Right cardiac atrium (tissue), 5 donors: ENCODE measurements at regions not wholly inside any gene's neighbourhood (a gene's known extent, or its start where the extent isn't known, plus 50 kb on each side); places are given as distances from the start of the nearest gene placed in this dataset.

Source experiments
- ATAC-seq, 2 donors: fragments of 200-7000 bp; cut with Tn5 transposase; one replicate each; pipeline versions ENCODE4 v1.8.0 to v1.9.1; 2020; ENCODE audit warnings: moderate library complexity in 2 of 2, mild to moderate bottlenecking in 1 of 2
- DNase-seq, 3 donors: peaks; one replicate each; pipeline ENCODE4 v3.0.0-alpha.2; 2020
- H3K27ac ChIP-seq: one replicate; pipeline ENCODE4 v1.5.1; 2013; ENCODE audit warnings: mild to moderate bottlenecking, low read length, control low read depth, moderate library complexity
- H3K27me3 ChIP-seq: one replicate; pipeline ENCODE4 v1.6.1; 2013; ENCODE audit not compliant: control insufficient read depth, insufficient read depth
- H3K4me1 ChIP-seq: one replicate; pipeline ENCODE4 v1.6.1; 2013; ENCODE audit warnings: low read length; ENCODE audit not compliant: control insufficient read depth, insufficient read depth
- H3K4me3 ChIP-seq: one replicate; pipeline ENCODE4 v1.5.1; 2013; ENCODE audit warnings: low read length, control low read depth
- H3K9me3 ChIP-seq: one replicate; pipeline ENCODE4 v1.6.1; 2013; ENCODE audit warnings: low read length; ENCODE audit not compliant: control insufficient read depth
- WGBS: extraction: QIAGEN DNeasy Blood & Tissue Kit; methylation state at CpG from one replicate; pipeline ENCODE4 v1.1.7; 2013; 5-methylcytosine and 5-hydroxymethylcytosine counted together
- intact Hi-C, 4 donors: fragments of 100-400 bp; cut with DNase I; formaldehyde crosslinking; loops; one replicate each; pipeline versions ENCODE4 v1.11.0 to v1.14.0; 2022 to 2023
- donor health status: healthy with polysubstance abuse.
- donor health status: DM: no; HTN: yes; CAD: no.
- donor health status: DM: no; HTN: no; CAD: no.
- donor health status: DM: no; HTN: yes; CAD: no; lungs with severe emphysema.
- donor health status: DM: yes; HTN: yes; CAD: no.

DNA sequence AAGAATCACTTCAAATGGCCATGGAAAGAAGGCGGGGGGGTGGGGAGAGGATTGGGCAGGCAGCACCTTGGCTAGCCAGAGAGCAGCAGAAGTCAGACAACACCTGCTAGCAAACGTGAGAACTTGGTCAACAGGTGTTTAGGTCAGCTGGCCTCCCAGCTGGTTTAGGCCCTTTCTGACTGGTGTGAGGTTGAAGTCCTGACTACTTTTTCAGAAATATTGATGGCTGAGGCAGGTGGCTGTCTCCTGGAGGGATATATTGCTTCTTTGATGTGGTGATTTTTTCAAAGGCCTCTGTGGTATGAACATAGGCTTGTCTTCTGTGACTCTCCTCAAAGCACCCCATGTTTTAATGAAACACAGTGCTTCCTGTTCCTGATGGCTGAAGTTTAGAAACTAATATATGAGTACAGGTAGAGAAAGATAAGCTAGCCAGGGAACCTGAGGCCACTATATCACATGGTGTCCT is 238.2 kb upstream of the SSTR1 start:
- 70% methylated on average over 2 of the region's 2 CpGs for WGBS
- no peak overlapping the region for H3K4me3 ChIP-seq
- intact Hi-C loops, result no loop called here
- H3K27ac ChIP-seq, result no peak overlapping the region
- H3K9me3 ChIP-seq, result no peaks in the 10 kb centered on the region
- ATAC-seq (no peak), DNase-seq (no peak)
- H3K4me1 ChIP-seq, result no peaks in the 10 kb centered on the region
- H3K27me3 ChIP-seq, result no peaks in the 10 kb centered on the region

DNA sequence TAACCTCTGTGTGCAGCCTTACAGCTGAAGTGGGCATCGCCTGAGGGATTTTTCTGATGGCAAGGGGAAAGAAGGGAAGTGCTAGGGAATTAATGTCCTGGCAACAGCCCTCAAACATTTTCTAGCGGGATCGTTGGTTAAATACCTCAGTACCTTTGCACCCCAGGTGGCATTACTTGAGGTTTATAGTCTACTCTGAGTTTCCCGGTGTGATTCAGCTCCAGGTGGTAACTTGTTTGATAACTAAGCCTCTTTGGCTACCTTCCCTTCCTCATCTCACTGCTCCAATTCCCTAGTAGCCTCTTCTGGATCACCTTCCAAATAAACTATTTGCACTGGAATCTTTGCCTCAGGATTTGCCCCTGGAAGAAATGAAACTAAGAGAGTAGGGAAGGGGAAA is 237.0 kb upstream of the SSTR1 start:
- DNase-seq, result no peak
- intact Hi-C loops, result no loop called here
- H3K9me3 ChIP-seq, result no peaks in the 10 kb centered on the region

DNA sequence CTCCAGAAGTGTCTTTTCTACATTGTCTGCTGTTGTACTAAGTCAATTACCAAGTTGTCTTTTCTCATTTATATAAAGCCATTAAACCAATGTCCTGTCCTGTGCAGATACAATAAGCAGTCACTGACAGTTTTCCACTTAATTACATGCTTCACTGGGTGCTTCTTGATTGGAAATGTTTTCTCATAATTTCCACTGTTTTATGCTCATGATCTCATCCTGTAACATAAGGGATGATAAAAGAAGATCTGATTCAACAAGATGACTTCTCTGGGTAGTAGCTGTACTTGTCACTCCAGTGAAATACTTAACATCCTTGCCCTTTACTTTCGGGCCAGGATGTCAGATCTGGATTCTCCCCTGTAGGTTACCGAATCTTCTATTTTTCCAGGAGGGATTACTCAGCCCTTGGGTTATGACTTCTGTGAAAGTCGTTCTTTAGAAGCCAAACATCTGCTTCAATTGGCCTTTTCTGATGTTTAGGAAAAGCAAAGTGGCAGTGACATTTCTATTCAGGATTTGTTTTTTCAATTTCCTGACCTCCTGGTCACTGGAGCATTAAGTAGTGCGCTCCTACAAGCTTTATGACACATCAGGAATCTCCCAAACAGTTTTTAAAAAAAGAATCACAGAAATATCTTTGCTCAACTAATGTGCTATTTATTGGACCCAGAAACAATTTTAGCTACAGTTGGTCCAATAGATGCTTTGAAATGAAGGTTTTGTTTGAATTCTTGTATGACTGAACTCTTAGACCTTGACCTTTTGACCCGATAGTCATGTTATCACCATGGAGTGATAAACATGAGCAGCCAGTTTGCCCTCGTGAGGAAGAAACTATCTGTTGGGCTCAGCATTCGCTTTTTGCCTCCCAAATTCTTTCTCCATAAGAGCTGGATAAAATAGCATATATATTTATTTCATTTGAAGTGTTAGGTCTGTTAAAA is 234.5 kb upstream of the SSTR1 start:
- intact Hi-C loops, result no loop called here
- no peak for ATAC-seq
- H3K9me3 ChIP-seq, result no peaks in the 10 kb centered on the region
- H3K27ac ChIP-seq, result no peak overlapping the region
- 53% methylated on average over 7 of the region's 7 CpGs for WGBS
- H3K4me3 ChIP-seq, result no peak overlapping the region
- no peaks in the 10 kb centered on the region for H3K4me1 ChIP-seq
- no peak for DNase-seq
- no peaks in the 10 kb centered on the region for H3K27me3 ChIP-seq

More for the DNA sequence above, 237.0 kb upstream of the SSTR1 start:
- Histone ChIP-seq H3K27ac (no peak overlapping the region), H3K4me1 (no peaks in the 10 kb centered on the region), H3K4me3 (no peak overlapping the region), H3K27me3 (no peaks in the 10 kb centered on the region)
- no peak for ATAC-seq
- 84% methylated on average over 4 of the region's 4 CpGs for WGBS

DNA sequence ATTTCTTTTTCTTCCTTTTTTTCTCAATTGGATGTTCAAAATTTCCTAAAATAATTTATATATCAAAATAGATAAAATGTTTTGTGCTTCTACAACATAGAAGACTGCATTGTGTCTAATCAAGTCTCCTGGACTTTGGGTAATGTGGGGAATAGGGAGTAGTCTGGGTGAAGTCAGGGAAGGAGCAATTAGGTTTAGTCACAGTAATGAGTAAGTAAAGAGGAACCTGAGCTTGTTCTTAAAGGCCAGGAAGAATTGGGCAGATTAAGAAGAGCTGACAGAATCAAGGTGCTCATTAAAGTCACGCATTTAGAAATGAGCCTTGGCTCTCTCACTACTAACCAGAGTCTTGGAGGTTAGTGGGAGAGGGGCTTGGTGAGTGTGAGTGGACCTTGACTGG is 233.3 kb upstream of the SSTR1 start:
- intact Hi-C loops, result no loop called here
- DNase-seq, result no peak
- Histone ChIP-seq H3K9me3 (no peaks in the 10 kb centered on the region), H3K4me3 (no peak overlapping the region), H3K27me3 (no peaks in the 10 kb centered on the region), H3K4me1 (no peaks in the 10 kb centered on the region), H3K27ac (no peak overlapping the region)
- WGBS, result 93% methylated on average over 1 of the region's 1 CpG
- no peak for ATAC-seq

DNA sequence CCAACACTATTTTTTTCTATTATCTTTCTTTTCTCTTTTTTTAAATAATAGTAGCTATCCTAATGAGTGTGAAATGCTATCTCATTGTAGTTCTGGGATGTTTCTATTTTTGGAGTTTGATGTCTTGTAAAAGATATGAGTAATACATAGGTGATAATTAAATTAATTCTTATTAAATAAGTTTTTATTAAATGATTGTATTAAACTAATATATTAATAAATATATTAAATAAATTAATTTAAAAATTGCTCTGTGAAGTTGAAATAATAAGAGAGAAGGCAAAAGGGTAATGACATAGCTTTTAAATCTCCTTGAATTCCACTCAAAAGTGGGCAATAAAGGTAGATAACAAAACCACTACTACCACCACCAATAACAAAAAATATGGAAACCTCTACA is 230.2 kb upstream of the SSTR1 start:
- intact Hi-C loops, result no loop called here
- no peak for DNase-seq
- no peak for ATAC-seq
- H3K27me3 ChIP-seq, result no peaks in the 10 kb centered on the region
- H3K9me3 ChIP-seq, result peaks cover 3% of the 10 kb centered on the region
- H3K4me3 ChIP-seq, result no peak overlapping the region
- H3K27ac ChIP-seq, result no peak overlapping the region
- no peaks in the 10 kb centered on the region for H3K4me1 ChIP-seq

DNA sequence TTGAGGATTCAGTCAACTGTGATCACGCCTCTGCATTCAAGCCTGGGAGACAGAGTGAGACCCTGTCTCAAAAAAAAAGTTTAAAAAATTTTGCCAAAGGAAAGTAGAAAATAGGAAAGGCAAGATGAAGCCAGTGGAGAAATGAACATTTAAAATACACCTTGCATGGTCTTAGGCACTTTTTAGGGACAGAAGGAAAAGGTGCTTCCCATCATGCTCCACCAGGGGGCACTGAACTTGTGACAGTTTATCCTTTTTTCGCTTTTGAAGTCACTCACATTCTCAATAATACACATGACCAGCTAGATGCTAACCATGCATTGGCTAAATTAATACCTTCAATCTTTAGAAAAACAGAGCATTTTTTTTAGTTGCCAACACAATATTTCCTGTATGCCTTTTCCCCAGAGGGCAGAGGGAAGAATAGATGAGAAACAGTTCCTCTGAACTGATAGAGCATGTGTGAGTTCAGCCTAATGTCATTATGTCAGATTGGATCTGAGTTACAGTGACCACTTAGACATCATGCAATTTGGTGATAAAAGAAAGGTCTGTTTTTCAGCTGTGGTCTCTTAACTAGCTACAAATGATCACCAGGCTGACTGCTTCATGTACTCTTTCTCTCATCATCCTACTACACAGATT is 221.8 kb upstream of the SSTR1 start:
- Histone ChIP-seq H3K27ac (no peak overlapping the region), H3K4me1 (no peaks in the 10 kb centered on the region), H3K27me3 (no peaks in the 10 kb centered on the region), H3K9me3 (peaks cover 3% of the 10 kb centered on the region), H3K4me3 (no peak overlapping the region)
- ATAC-seq, result no peak
- WGBS, result 62% methylated on average over 2 of the region's 2 CpGs
- peak in 2 of 3 donors; percentile 14 to 50 for DNase-seq
- intact Hi-C loops, result no loop called here

DNA sequence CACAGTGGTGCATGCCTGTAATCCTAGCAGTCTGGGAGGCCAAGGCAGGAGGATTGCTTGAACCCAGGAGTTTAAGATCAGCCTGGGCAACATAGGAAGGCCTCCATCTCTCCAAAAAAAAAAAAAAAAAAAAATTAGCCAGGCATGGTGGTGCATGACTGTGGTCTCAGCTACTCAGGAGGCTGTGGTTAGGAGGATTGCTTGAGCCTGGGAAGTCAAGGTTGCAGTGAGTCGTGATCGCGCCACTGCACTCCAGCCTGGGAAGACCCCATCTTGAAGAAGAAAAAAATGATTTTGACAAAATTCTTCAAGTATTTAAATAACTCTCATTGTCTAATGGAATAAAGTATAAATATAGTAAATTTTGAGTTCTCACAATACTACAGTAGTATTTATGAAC is 219.2 kb upstream of the SSTR1 start:
- Histone ChIP-seq H3K27me3 (no peaks in the 10 kb centered on the region), H3K4me3 (no peak overlapping the region), H3K4me1 (no peaks in the 10 kb centered on the region), H3K27ac (no peak overlapping the region), H3K9me3 (no peaks in the 10 kb centered on the region)
- intact Hi-C loops, result no loop called here
- 95% methylated on average over 3 of the region's 3 CpGs for WGBS
- DNase-seq, result no peak
- no peak for ATAC-seq

DNA sequence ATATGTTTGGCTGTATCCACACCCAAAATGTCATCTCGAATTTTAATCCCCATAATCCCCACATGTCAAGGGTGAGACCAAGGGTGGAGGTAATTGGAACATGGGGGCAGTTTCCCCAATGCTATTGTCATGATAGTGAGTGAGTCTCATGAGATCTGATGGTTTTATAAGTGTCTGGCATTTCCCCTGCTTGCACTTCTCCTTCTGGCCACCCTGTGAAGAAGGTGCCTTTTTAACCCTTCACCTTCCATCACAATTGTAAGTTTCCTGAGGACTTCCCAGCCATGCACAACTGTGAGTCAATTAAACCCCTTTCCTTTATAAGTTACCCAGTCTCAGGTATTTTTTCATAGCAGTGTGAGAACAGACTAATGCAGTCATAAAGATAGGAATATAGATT is 216.7 kb upstream of the SSTR1 start:
- WGBS, result 41% methylated on average over 1 of the region's 1 CpG

DNA sequence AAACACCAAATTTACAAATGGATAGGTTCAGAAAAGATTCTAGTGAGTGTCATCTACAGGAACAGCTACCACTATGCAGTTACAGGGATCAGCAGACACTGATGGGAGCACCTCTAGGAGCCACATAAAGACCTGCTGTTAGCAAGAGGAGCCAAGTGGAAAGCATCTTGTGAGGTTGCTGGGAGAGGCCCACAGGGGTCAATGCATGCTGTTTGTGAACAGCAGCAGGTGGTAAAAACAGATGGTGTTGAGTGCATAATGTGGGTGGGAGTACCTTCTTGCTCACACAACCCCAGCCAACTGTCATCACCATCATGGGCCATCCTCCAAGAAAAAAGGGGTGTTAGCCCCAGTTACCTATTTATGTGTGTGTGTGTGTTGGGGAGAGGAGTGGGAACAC is 215.2 kb upstream of the SSTR1 start:
- Histone ChIP-seq H3K4me1 (no peaks in the 10 kb centered on the region), H3K9me3 (no peaks in the 10 kb centered on the region), H3K27ac (no peak overlapping the region), H3K27me3 (no peaks in the 10 kb centered on the region), H3K4me3 (no peak overlapping the region)
- intact Hi-C loops, result no loop called here
- no peak for DNase-seq
- ATAC-seq, result no peak

More for the DNA sequence above, 216.7 kb upstream of the SSTR1 start:
- no peaks in the 10 kb centered on the region for H3K9me3 ChIP-seq
- H3K4me3 ChIP-seq, result no peak overlapping the region
- intact Hi-C loops, result no loop called here
- H3K27ac ChIP-seq, result no peak overlapping the region
- H3K4me1 ChIP-seq, result no peaks in the 10 kb centered on the region
- no peaks in the 10 kb centered on the region for H3K27me3 ChIP-seq
- DNase-seq (no peak), ATAC-seq (no peak)

DNA sequence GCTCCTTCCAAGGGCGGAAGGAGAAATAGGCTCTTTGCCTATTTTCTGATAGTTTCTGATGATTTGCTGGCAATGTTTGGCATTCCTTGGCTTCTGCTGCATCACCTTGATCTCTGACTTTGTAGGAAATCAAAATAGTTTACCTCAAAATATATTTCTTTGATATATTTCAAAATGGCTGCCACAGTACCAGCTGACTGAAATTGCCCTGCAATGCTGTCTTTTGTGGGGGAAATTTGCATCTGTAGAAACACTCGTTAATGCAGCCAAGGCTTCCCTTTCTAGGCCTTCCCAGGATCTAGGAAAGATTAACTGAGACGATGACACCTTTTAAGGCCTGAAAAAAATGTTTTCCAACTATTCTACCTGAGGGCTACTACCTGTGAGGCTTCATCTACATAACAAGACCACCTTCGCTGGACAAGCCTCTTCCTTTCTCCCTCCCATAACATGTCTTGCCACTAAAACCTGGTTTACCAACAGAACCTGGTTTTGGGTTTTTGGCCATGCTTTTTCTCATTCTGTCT is 212.8 kb upstream of the SSTR1 start:
- 81% methylated on average over 4 of the region's 4 CpGs for WGBS

DNA sequence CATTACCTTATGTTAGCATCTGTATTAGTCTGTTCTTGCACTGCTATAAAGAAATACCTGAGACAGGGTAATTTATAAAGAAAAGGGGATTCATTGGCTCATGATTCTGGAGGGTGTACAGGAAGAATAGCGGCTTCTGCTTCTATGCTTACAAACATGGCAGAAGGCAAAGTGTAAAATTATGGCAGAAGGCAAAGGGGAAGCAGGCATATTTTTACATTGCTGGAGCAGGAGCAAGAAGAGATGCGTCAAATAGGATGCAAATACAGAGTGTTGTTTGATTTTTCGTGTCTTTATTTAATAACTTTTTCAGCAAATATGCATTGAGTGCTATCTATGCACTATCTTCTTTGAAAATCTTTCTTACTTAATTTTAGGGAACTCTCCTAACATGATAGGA is 210.7 kb upstream of the SSTR1 start:
- Histone ChIP-seq H3K9me3 (no peaks in the 10 kb centered on the region), H3K4me3 (no peak overlapping the region), H3K27me3 (no peaks in the 10 kb centered on the region), H3K4me1 (no peaks in the 10 kb centered on the region), H3K27ac (no peak overlapping the region)
- 95% methylated on average over 3 of the region's 3 CpGs for WGBS
- intact Hi-C loops, result no loop called here
- DNase-seq (no peak), ATAC-seq (no peak)

More for the DNA sequence above, 212.8 kb upstream of the SSTR1 start:
- intact Hi-C loops, result no loop called here
- H3K27me3 ChIP-seq, result no peaks in the 10 kb centered on the region
- H3K27ac ChIP-seq, result no peak overlapping the region
- H3K4me1 ChIP-seq, result no peaks in the 10 kb centered on the region
- no peaks in the 10 kb centered on the region for H3K9me3 ChIP-seq
- DNase-seq (no peak), ATAC-seq (no peak)
- H3K4me3 ChIP-seq, result no peak overlapping the region
